ENCODE measurements at regions not wholly inside any gene's neighbourhood (a gene's known extent, or its start where the extent isn't known, plus 50 kb on each side); places are given as distances from the start of the nearest gene placed in this dataset.

DNA sequence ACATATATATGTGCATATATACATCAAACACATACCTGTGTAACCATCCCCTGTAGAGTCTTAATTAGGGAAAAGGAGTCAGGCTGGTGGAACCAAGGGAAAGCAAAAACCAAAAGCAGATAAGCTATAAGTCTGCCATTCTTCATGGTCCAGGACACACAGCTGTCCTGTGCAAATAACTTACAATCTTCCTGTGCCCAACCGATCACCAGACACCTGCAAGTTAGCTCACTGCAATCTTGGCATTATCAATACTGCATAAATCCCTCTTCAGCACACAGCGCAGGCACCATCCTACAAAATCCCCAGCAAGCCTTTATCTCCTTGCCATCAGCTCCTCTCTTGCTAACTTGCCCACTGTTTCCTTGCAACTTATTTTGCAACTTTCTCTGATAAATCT is 60.8 kb upstream of the DYNAP start:
- 71% methylated on average over 2 of the region's 2 CpGs for WGBS
- intact Hi-C loops (cut with DNase I): no loop called here
- Histone ChIP-seq H3K27me3 (no peaks in the 10 kb centered on the region), H3K9me3 (peaks cover 0 to 3% (median 0%) of the 10 kb centered on the region in 4 donors), H3K27ac (replicated peaks in 1 of 4) (no peak overlapping the region), H3K36me3 (no peaks in the 10 kb centered on the region), H3K4me1 (no peaks in the 10 kb centered on the region), H3K4me3 (no peak overlapping the region)
- no peak for DNase-seq (ENCODE audit: extremely low spot score)
- no peak for TF ChIP-seq POLR2A (IDR thresholded peaks at IDR 0.05; ENCODE audit: low read depth)
- no peak for TF ChIP-seq POLR2AphosphoS5 (IDR thresholded peaks at IDR 0.05)
- TF ChIP-seq, protein P1, sequence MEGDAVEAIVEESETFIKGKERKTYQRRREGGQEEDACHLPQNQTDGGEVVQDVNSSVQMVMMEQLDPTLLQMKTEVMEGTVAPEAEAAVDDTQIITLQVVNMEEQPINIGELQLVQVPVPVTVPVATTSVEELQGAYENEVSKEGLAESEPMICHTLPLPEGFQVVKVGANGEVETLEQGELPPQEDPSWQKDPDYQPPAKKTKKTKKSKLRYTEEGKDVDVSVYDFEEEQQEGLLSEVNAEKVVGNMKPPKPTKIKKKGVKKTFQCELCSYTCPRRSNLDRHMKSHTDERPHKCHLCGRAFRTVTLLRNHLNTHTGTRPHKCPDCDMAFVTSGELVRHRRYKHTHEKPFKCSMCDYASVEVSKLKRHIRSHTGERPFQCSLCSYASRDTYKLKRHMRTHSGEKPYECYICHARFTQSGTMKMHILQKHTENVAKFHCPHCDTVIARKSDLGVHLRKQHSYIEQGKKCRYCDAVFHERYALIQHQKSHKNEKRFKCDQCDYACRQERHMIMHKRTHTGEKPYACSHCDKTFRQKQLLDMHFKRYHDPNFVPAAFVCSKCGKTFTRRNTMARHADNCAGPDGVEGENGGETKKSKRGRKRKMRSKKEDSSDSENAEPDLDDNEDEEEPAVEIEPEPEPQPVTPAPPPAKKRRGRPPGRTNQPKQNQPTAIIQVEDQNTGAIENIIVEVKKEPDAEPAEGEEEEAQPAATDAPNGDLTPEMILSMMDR (IDR thresholded peaks at IDR 0.05): no peak
- TF ChIP-seq EP300 (IDR thresholded peaks at IDR 0.05): no peak

GRCh38 chr18:54531402-54532065 is 59.5 kb upstream of the DYNAP start:
- WGBS: 37% methylated on average over 4 of the region's 4 CpGs
- Histone ChIP-seq H3K27me3 (no peaks in the 10 kb centered on the region), H3K4me1 (no peaks in the 10 kb centered on the region), H3K36me3 (no peaks in the 10 kb centered on the region), H3K4me3 (no peak overlapping the region), H3K9me3 (peaks cover 0 to 11% (median 0%) of the 10 kb centered on the region in 4 donors), H3K27ac (replicated peaks in 1 of 4) (no peak overlapping the region)
- TF ChIP-seq, protein P1 (IDR thresholded peaks at IDR 0.05): no peak
- TF ChIP-seq EP300 (IDR thresholded peaks at IDR 0.05) (no peak), POLR2AphosphoS5 (IDR thresholded peaks at IDR 0.05) (no peak)
- intact Hi-C loops (cut with DNase I): no loop called here
- DNase-seq (ENCODE audit: extremely low spot score): no peak

GRCh38 chr18:54532222-54532621 is 58.8 kb upstream of the DYNAP start:
- Histone ChIP-seq H3K36me3 (no peaks in the 10 kb centered on the region), H3K27ac (replicated peaks in 1 of 4) (no peak overlapping the region), H3K4me3 (no peak overlapping the region), H3K27me3 (no peaks in the 10 kb centered on the region), H3K4me1 (no peaks in the 10 kb centered on the region), H3K9me3 (peaks cover 0 to 11% (median 0%) of the 10 kb centered on the region in 4 donors)
- TF ChIP-seq POLR2AphosphoS5 (IDR thresholded peaks at IDR 0.05) (no peak), POLR2A (IDR thresholded peaks at IDR 0.05; ENCODE audit: low read depth) (no peak), EP300 (IDR thresholded peaks at IDR 0.05) (no peak)
- TF ChIP-seq, protein P1 (IDR thresholded peaks at IDR 0.05): no peak
- intact Hi-C loops (cut with DNase I): no loop called here
- DNase-seq (ENCODE audit: extremely low spot score): no peak

DNA sequence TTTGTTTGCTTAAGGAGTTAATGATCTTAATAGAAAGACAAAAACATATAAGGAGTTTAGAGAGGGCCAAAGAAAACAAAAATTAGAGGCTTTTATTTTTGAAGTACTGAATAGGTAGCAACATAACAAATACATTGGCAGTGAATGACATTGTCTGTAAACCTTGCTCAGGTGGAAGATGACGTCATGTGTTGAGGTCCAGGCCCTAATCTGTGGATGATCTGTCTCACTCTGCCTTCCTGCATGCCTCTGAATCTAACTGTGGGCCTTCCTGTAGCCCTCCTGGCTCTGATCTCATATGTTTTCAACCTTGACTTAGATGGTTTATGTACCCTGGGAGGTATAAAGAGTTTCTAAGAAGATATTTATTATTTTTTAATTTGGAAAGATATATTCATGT is 58.1 kb upstream of the DYNAP start:
- H3K4me3 ChIP-seq: no peak overlapping the region
- H3K27me3 ChIP-seq: no peaks in the 10 kb centered on the region
- TF ChIP-seq, protein P1 (IDR thresholded peaks at IDR 0.05): no peak
- no peak for TF ChIP-seq POLR2AphosphoS5 (IDR thresholded peaks at IDR 0.05)
- TF ChIP-seq EP300 (IDR thresholded peaks at IDR 0.05): no peak
- no peak for TF ChIP-seq POLR2A (IDR thresholded peaks at IDR 0.05; ENCODE audit: low read depth)
- H3K36me3 ChIP-seq: no peaks in the 10 kb centered on the region
- intact Hi-C loops (cut with DNase I): no loop called here
- H3K4me1 ChIP-seq: no peaks in the 10 kb centered on the region
- no peak for DNase-seq (ENCODE audit: extremely low spot score)
- H3K27ac ChIP-seq (replicated peaks in 1 of 4): no peak overlapping the region
- 50% methylated on average over 1 of the region's 1 CpG for WGBS
- H3K9me3 ChIP-seq: peaks cover 0 to 15% (median 0%) of the 10 kb centered on the region in 4 donors

Small RNAs in the stretch of these regions (small RNA-seq; reads per million reads assigned to genes)
- gene AC090897.1: 0 reads per million in 3 donors

Measured in esophagus muscularis mucosa (tissue), 4 donors.